ENCODE measurements at regions not wholly inside any gene's neighbourhood (a gene's known extent, or its start where the extent isn't known, plus 50 kb on each side); places are given as distances from the start of the nearest gene placed in this dataset.

DNA sequence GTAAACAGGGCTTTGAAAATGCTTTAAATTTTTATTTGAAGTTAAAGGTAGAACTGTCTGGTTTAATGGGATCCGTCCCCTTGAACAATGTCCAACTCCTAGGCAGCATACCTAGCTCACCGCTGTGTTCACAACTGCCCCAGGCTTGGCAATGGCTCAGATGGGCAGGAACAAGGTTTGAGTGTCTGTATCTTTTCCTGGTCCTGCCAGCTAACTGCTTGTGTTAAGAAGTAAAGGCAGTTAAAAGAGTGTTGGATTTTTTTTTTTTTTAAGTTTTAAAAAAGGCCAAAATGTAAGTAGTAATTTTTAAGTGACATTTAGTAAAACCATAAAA, 66.7 kb upstream of the FNDC3A start:
- TF ChIP-seq POLR2A (IDR thresholded peaks at IDR 0.05) (no peak), CTCF (IDR thresholded peaks at IDR 0.05) (no peak), EP300 (IDR thresholded peaks at IDR 0.05) (no peak), POLR2AphosphoS5 (IDR thresholded peaks at IDR 0.05) (peak in 2 of 4 donors; percentile 10 to 16)

All from sigmoid colon (tissue), 4 donors.